IMR-90 (cell line): ENCODE measurements at regions not wholly inside any gene's neighbourhood (a gene's known extent, or its start where the extent isn't known, plus 50 kb on each side); places are given as distances from the start of the nearest gene placed in this dataset.

Source experiments
- TF ChIP-seq, protein P1 (sequence below): fragments of 150-350 bp; IDR thresholded peaks from 2 replicates; pipeline ENCODE4 v1.6.1; 2016; ENCODE audit warnings: low read depth, mild to moderate bottlenecking, low read length, moderate library complexity, borderline replicate concordance

DNA sequence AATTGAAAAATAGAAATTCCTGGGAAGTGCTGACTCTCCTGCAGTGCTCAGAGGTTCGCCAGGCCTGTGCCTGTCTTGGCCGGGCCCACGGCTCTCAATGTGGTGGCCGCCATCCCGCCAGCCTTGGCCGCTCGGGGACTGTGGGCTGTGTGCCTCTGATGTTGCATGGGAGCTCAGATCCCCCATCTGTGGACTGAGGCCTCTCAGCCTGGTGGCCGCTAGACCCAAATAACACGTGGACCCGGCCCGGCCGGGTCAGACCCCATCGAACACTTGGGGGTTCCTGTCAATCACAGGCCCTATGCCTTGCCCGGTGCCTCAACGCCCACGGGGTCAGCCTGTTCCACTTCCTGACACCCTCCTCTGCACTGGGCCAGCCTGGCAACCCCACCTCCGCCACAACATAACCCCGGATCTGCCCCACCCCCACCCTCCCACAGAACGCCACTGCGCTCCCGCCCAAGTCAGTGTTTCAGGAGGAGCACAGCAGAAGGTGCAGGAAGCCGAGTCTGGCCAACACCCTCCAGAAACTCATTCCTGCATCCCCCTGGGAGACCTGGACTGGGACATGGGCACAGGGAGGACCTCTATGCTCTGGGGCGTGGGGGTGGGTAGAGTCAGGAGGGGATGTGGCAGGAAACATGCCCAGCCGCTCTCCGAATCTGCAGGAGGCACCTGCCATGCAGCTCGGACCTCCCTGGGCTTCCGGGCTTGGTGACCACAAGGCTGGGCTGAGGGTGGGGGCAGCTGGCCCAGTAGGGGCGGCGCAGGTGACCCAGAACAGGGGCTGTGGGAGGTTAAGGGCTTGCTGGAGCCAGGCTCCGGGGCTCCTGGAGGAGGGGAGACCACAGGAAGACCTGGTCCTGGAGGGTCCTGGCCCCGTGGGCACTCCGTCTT is 98.7 kb upstream of the BHLHE23 start (continued):
- TF ChIP-seq, protein P1, sequence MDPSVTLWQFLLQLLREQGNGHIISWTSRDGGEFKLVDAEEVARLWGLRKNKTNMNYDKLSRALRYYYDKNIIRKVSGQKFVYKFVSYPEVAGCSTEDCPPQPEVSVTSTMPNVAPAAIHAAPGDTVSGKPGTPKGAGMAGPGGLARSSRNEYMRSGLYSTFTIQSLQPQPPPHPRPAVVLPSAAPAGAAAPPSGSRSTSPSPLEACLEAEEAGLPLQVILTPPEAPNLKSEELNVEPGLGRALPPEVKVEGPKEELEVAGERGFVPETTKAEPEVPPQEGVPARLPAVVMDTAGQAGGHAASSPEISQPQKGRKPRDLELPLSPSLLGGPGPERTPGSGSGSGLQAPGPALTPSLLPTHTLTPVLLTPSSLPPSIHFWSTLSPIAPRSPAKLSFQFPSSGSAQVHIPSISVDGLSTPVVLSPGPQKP, result no peak
